ENCODE measurements at regions not wholly inside any gene's neighbourhood (a gene's known extent, or its start where the extent isn't known, plus 50 kb on each side); places are given as distances from the start of the nearest gene placed in this dataset.
A peak's percentile ranks its signal among the peaks of the same experiment; 100 is the strongest.

- intact Hi-C loops (cut with DNase I) = loop anchor here in 2 of 10 donors (2.0 to 10.0 kb wide), 3 partner anchors 54 to 61 kb away; partner anchors contain the start of gene HECW2 (in 2 of the 2)
- 53 to 64% (median 58%) methylated on average over 5 of the region's 5 CpGs for WGBS, 4 donors
- Histone ChIP-seq H3K36me3 (no peaks in the 10 kb centered on the region), H3K4me1 (peaks cover 0 to 26% (median 0%) of the 10 kb centered on the region in 12 donors), H3K4me3 (peak overlapping the region in 1 of 12 donors; percentile 18), H3K27ac (peak overlapping the region in 10 of 12 donors; percentile 5 to 86 (median 64)), H3K27me3 (no peaks in the 10 kb centered on the region), H3K9me3 (no peaks in the 10 kb centered on the region)
- DNase-seq = peak in 1 of 5 donors; percentile 36
- ATAC-seq = peak in 3 of 4 donors; percentile 57 to 62 (median 60)
- TF ChIP-seq CTCF (IDR thresholded peaks at IDR 0.05) = no peak
- no peak for TF ChIP-seq POLR2A (IDR thresholded peaks at IDR 0.05)
Measured at GRCh38 chr2:196538646-196539045, 100.9 kb upstream of the CCDC150 start.

GRCh38 chr2:196544906-196545433, 94.5 kb upstream of the CCDC150 start:
- no peak for DNase-seq
- Histone ChIP-seq H3K27ac (no peak overlapping the region), H3K9me3 (no peaks in the 10 kb centered on the region), H3K4me3 (no peak overlapping the region), H3K36me3 (no peaks in the 10 kb centered on the region), H3K27me3 (peaks cover 0 to 3% (median 0%) of the 10 kb centered on the region in 9 donors), H3K4me1 (peaks cover 0 to 8% (median 0%) of the 10 kb centered on the region in 12 donors)
- no peak for ATAC-seq
- WGBS, 4 donors = 67 to 75% (median 71%) methylated on average over 3 of the region's 3 CpGs
- no peak for TF ChIP-seq POLR2A (IDR thresholded peaks at IDR 0.05)
- no peak for TF ChIP-seq CTCF (IDR thresholded peaks at IDR 0.05)
- intact Hi-C loops (cut with DNase I) = no loop called here

GRCh38 chr2:196546151-196546919, 93.2 kb upstream of the CCDC150 start:
- Histone ChIP-seq H3K27ac (no peak overlapping the region), H3K4me1 (peaks cover 0 to 12% (median 0%) of the 10 kb centered on the region in 12 donors), H3K36me3 (no peaks in the 10 kb centered on the region), H3K4me3 (no peak overlapping the region), H3K9me3 (no peaks in the 10 kb centered on the region), H3K27me3 (peaks cover 0 to 3% (median 0%) of the 10 kb centered on the region in 9 donors)
- DNase-seq = no peak
- ATAC-seq = no peak
- no peak for TF ChIP-seq CTCF (IDR thresholded peaks at IDR 0.05)
- TF ChIP-seq POLR2A (IDR thresholded peaks at IDR 0.05) = no peak
- intact Hi-C loops (cut with DNase I) = no loop called here
- WGBS, 4 donors = 76 to 83% (median 79%) methylated on average over 4 of the region's 4 CpGs

GRCh38 chr2:196549052-196549451, 90.5 kb upstream of the CCDC150 start:
- TF ChIP-seq POLR2A (IDR thresholded peaks at IDR 0.05) (no peak), CTCF (IDR thresholded peaks at IDR 0.05) (no peak)
- no peak overlapping the region for H3K4me3 ChIP-seq
- peaks cover 0 to 16% (median 0%) of the 10 kb centered on the region in 12 donors for H3K4me1 ChIP-seq
- H3K27me3 ChIP-seq = peaks cover 0 to 3% (median 0%) of the 10 kb centered on the region in 9 donors
- no peak overlapping the region for H3K27ac ChIP-seq
- ATAC-seq (no peak), DNase-seq (no peak)
- H3K9me3 ChIP-seq = no peaks in the 10 kb centered on the region
- WGBS, 4 donors = 93 to 97% (median 96%) methylated on average over 3 of the region's 3 CpGs
- intact Hi-C loops (cut with DNase I) = no loop called here
- no peaks in the 10 kb centered on the region for H3K36me3 ChIP-seq
